ENCODE measurements at regions not wholly inside any gene's neighbourhood (a gene's known extent, or its start where the extent isn't known, plus 50 kb on each side); places are given as distances from the start of the nearest gene placed in this dataset.

DNA sequence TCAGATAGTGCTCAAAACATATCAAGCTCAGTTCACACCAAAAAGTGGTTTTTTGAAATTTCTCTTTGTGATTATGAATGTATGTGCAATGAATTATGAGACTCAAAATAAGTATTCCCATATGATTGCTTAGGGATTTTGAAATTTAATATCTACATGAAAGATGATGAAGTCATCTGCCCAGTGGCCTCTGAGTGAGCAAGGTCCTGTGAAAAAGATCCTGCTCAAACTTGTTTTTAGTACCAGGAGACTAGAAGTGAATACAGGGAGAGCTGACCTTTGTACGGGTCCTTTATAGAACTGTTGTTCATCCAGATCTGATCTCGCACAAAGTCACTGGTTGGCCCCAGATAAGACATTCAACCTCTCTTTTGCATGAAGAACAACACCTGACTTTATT, 151.9 kb upstream of the MAF start:
- Mint-ChIP-seq H3K36me3 (ENCODE audit: low read depth) (no peaks in the 10 kb centered on the region), H3K27me3 (peaks cover 6% of the 10 kb centered on the region), H3K9me3 (peaks cover 5% of the 10 kb centered on the region), H3K27ac (no peak overlapping the region), H3K4me3 (no peak overlapping the region), H3K4me1 (no peaks in the 10 kb centered on the region)
- no peak for DNase-seq
- no peak for ATAC-seq (ENCODE audit: low read depth)
- POLR2A ChIA-PET, result no interaction called here
- TF ChIP-seq, protein P1, sequence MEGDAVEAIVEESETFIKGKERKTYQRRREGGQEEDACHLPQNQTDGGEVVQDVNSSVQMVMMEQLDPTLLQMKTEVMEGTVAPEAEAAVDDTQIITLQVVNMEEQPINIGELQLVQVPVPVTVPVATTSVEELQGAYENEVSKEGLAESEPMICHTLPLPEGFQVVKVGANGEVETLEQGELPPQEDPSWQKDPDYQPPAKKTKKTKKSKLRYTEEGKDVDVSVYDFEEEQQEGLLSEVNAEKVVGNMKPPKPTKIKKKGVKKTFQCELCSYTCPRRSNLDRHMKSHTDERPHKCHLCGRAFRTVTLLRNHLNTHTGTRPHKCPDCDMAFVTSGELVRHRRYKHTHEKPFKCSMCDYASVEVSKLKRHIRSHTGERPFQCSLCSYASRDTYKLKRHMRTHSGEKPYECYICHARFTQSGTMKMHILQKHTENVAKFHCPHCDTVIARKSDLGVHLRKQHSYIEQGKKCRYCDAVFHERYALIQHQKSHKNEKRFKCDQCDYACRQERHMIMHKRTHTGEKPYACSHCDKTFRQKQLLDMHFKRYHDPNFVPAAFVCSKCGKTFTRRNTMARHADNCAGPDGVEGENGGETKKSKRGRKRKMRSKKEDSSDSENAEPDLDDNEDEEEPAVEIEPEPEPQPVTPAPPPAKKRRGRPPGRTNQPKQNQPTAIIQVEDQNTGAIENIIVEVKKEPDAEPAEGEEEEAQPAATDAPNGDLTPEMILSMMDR (IDR thresholded peaks at IDR 0.05), result no peak
- intact Hi-C loops (cut with micrococcal nuclease), result no loop called here
- CTCF ChIA-PET, result no interaction called here

DNA sequence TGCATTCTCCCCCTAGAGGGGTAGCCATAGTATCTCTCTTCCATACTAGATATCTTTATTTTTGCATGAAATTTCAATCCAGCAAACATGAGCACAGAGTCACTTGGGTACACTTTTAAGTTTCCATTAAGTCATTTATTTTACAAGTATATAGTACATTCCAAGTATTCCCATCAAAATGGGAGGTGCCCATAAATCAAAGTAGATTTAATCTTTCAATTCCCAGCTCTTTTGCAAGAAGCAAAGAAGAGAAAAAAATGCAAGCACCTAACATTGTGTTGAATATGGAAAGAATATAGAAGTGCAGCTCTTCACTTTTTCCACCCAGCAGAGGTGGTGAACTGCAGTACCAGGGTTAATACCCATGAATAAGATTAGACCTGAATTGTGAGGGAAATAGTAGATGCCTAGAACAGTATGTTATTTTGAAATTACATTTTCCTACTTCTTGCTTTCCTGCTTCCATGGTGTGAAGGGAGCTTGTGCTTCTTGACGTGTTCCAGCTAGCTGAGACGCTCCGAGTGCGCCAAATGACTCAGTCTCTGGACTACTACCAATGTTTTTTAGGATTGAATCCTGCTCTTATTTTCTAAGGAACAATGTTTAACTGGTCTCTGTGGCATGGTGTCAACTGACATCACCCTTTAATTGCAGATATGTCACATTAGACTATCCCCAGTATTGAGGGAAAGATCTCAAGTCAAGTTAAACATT, 151.1 kb upstream of the MAF start:
- H3K4me3 Mint-ChIP-seq, result no peak overlapping the region
- no peak overlapping the region for H3K27ac Mint-ChIP-seq
- no peaks in the 10 kb centered on the region for H3K4me1 Mint-ChIP-seq
- CTCF ChIA-PET, result no interaction called here
- intact Hi-C loops (cut with micrococcal nuclease), result no loop called here
- TF ChIP-seq, protein P1 (IDR thresholded peaks at IDR 0.05), result no peak
- H3K36me3 Mint-ChIP-seq (ENCODE audit: low read depth), result no peaks in the 10 kb centered on the region
- DNase-seq, result no peak
- POLR2A ChIA-PET, result no interaction called here
- H3K9me3 Mint-ChIP-seq, result peaks cover 5% of the 10 kb centered on the region
- H3K27me3 Mint-ChIP-seq, result peaks cover 6% of the 10 kb centered on the region
- ATAC-seq (ENCODE audit: low read depth), result no peak

DNA sequence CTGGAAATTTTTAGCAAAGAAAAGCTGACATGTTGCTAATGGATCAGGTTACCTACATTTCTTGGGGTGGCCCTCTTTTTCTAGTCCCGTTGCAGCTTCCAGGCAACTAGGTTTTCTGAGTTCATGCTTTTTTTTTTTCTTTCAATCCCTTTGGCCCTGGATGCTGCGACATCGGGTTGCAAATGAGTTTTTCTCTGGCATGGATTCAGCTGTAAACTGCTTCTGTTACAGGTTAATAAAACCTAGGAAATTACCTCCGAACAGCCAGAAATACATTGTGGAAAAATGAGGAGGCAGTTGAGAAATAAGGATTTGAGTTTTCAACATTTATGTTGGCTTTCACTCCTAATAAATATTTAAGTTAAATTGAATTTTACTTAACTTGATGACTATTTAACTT, 149.8 kb upstream of the MAF start:
- H3K9me3 Mint-ChIP-seq, result peaks cover 5% of the 10 kb centered on the region
- ATAC-seq (ENCODE audit: low read depth), result no peak
- CTCF ChIA-PET, result no interaction called here

DNA sequence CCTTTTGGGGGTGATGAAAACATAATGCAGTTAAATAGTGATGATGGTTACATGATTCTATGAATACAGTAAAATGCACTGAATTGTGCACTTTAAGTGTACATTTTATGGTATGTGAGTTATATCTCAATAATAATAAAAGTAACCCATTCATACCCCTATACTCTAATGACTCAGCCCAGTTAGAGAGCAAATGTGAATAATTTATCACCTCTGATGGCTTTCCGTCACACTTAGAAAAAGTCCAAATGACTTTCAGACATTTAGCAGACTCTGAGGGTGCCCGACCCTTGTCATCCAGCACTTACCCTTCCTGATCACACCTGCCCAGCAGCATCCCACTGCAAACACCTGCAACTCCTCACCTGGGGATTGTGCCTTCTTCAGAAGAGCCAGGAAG, 148.1 kb upstream of the MAF start:
- TF ChIP-seq, protein P1 (IDR thresholded peaks at IDR 0.05), result no peak
- Mint-ChIP-seq H3K27ac (no peak overlapping the region), H3K9me3 (peaks cover 5% of the 10 kb centered on the region), H3K36me3 (ENCODE audit: low read depth) (no peaks in the 10 kb centered on the region), H3K4me1 (no peaks in the 10 kb centered on the region), H3K4me3 (no peak overlapping the region), H3K27me3 (peaks cover 6% of the 10 kb centered on the region)
- intact Hi-C loops (cut with micrococcal nuclease), result no loop called here
- ChIA-PET POLR2A (no interaction called here), CTCF (no interaction called here)
- DNase-seq (no peak), ATAC-seq (ENCODE audit: low read depth) (no peak)

More for the DNA sequence above, 149.8 kb upstream of the MAF start:
- Mint-ChIP-seq H3K36me3 (ENCODE audit: low read depth) (no peaks in the 10 kb centered on the region), H3K4me3 (no peak overlapping the region), H3K27me3 (peaks cover 6% of the 10 kb centered on the region), H3K4me1 (no peaks in the 10 kb centered on the region), H3K27ac (no peak overlapping the region)
- intact Hi-C loops (cut with micrococcal nuclease), result no loop called here
- no peak for DNase-seq
- TF ChIP-seq, protein P1 (IDR thresholded peaks at IDR 0.05), result no peak
- POLR2A ChIA-PET, result no interaction called here

DNA sequence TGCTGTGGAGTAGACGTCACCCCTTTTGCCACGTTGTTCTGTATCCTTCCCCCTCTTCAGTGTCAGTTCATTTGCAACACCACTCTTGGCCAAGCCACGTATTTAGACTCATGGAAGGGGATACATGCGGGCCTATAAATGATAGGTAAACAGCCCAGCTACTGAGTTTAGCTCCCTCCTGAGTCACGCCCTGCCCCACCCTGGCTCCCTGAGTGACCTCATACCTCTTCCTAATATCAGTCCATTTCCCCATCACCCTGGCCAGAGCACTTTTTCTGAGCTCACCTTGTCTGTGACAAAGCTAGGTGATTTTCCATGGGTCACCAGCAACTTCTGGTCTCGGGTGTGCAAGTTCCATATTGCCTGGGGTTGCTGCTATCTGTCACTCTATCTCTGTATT, 147.2 kb upstream of the MAF start:
- Mint-ChIP-seq H3K9me3 (peaks cover 5% of the 10 kb centered on the region), H3K4me1 (no peaks in the 10 kb centered on the region), H3K27me3 (peaks cover 6% of the 10 kb centered on the region), H3K4me3 (no peak overlapping the region), H3K27ac (no peak overlapping the region), H3K36me3 (ENCODE audit: low read depth) (no peaks in the 10 kb centered on the region)
- intact Hi-C loops (cut with micrococcal nuclease), result no loop called here
- TF ChIP-seq, protein P1 (IDR thresholded peaks at IDR 0.05), result no peak
- DNase-seq (no peak), ATAC-seq (ENCODE audit: low read depth) (no peak)
- ChIA-PET CTCF (no interaction called here), POLR2A (no interaction called here)
